Cerebellar nuclear complex (tissue), 1 donor: ENCODE measurements at regions not wholly inside any gene's neighbourhood (a gene's known extent, or its start where the extent isn't known, plus 50 kb on each side); places are given as distances from the start of the nearest gene placed in this dataset.
"Not testable (repeated sequence)": the region's sequence is repeated elsewhere in the genome, so short reads cannot be mapped to it uniquely, and the experiment has no call there.

Source experiments
- DNase-seq, 2 experiments: peaks; one replicate each; lab custom pipeline; 2025; lab: John Stamatoyannopoulos, UW

- no peak for DNase-seq
Observed at GRCh38 chr2:11877764-11878163, 131.3 kb downstream of the LPIN1 start.

DNA sequence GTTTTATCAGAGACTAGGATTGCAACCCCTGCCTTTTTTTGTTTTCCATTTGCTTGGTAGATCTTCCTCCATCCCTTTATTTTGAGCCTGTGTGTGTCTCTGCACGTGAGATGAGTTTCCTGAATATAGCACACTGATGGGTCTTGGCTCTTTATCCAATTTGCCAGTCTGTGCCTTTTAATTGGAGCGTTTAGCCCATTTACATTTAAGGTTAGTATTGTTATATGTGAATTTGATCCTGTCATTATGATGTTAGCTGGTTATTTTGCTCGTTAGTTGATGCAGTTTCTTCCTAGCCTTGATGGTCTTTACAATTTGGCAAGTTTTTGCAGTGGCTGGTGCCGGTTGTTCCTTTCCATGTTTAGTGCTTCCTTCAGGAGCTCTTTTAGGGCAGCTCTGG, 138.8 kb downstream of the LPIN1 start:
- not testable (repeated sequence) for DNase-seq

- not testable (repeated sequence) for DNase-seq
Observed at GRCh38 chr2:11886899-11887298, 140.5 kb downstream of the LPIN1 start.

- DNase-seq = no peak
Observed at GRCh38 chr2:11889101-11889850, 142.8 kb downstream of the LPIN1 start.

GRCh38 chr2:11889854-11890253, 143.4 kb downstream of the LPIN1 start:
- no peak for DNase-seq

DNA sequence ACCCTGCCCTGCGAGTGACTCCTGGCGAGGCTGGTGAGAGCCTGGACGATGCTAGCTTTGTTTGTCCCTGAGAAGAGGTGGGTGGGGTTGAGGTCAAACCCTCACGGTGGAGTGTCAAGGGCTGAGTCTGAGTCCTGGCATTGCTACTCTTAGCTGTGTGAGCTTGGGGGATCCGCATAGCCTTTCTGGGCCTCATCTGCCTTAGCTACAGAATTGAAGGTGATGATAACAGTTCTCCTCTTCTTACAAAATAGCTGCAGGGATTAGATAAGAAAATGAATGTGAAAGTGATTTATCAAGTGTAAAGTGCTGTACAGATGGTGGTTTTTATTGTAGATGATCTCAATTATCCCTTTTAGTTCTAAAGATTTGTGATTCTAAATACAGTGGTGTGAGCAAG, 144.6 kb downstream of the LPIN1 start:
- no peak for DNase-seq

DNA sequence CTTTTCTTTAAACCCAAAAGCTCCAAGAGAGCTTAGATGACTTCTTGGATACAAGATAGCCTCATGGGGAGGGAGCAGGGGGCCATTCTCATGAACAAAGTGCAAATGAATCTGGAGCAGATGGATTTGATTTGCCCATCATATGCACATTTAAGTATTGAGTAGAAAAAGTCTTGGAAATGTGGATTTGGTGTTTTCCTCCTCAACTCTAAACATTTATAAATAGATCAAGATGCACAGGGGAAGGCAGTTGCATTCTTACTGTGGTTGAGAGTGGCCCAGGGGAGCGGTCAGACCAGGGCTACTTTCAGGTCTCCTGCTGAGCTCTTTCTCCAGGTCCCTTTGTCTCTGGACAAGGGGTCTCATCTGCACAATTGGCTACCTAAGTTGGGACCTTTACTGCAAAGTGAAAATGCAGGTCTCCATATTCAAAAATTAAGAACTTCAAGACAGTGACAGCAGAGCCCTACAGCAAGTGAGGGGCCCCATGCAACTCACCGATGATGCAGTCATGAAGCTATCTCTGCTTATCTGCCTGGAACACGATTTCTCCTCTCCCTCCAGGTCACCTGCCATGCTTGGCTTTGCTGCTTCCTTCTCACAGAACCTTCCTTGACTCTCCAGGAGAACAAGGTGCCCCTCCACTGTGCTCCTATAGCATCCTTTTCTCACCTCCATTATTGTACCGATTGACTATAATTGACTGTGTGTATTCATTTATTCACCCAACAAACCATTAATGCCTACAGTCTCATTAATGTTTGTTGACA, 145.4 kb downstream of the LPIN1 start:
- DNase-seq = no peak

DNA sequence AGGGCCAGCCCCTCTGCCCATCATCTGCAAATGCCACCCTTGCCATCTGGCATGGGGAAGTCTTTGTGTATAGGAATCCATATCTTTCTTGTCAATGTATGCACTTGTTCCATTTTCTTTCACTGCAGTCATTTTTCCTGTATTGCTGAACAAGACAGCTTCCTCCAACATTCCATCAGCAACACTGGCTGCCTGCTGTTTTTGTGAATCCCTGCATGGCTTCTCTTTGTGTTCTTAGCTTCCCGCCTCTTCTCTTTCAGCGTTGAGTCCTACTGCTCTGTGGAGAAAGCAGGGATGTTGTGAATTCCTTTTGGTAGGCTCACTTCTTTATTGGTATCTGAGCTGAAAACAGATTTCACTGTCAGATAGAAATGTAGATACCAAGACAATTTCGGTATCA, 150.0 kb downstream of the LPIN1 start:
- DNase-seq = no peak

GRCh38 chr2:11898576-11898975, 152.1 kb downstream of the LPIN1 start:
- no peak for DNase-seq

DNA sequence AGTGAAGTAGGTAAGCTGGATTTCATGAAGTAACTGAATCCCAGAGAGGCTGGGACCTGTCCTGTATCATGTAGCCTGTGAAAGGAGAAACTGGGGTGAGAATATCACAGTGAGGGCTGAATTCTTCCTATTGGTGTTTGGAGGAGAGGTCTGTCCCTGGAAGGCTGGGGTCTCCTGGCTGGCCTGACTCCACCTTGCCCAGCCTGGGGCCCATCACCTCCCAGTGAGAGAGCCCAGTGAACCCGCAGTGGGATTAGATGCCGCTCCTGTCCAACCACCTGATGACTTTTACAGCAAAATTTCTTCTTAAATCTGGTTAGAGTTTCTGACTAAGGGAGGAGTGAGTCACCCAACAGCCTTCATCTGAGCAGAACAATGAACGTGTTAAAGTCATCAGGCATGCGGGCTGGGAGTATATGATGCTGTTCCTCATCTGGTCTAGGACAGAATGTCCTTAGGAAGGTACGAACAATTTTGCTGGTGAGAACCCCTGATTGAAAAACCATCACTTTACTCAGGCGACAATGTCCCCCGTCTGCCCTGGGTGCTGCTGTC, 152.9 kb downstream of the LPIN1 start:
- DNase-seq = no peak

DNA sequence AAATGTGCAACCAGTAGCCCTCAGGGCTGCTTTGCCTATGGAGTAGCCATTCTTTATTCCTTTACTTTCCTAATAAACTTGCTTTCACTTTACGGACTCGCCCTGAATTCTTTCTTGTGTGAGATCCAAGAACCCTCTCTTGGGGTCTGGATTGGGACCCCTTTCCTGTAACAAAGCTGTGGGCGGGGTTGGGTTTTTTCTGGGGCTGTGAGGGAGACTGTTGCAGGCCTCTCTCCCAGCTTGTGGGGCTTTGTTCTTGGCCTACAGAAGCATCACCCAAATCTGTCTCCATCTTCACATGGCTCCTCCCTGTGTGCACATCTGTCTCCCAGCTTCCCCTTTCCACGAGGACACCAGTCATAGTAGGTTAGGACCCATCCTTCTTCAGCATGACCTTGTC, 154.5 kb downstream of the LPIN1 start:
- not testable (repeated sequence) for DNase-seq

DNA sequence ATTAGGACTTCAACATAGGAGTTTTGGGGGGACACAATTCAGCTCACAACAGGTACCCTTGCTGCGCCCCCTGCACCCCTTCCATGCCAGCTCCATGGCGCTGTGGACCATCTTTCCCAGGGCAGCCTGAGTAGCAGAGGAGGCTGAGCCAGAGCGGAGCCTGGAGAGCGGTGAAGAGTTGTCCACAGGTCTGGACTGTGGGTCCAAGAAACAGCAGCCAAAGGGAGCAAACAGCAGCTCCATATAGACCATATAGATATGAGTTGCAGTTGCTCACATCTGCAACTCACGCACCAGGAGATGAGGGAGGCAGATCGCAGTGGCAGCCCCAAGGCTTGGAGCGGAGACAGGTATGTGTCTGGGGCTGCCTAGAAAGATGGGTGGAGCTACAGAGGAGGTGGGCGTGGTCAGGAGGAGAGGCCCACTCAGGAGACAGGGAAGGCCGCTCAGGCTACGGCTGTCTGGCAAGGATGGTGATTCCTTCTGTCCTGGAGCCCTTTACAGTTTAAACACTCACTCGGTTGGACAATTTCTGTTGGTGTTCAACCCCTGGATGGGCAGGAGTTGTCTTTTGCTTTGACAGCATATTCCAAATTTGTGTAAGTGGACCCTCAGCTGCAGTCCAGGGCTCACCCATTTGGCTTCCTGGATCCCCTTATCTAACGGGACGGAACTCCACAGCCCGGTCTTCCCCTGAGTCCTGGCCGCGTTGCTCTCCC, 155.1 kb downstream of the LPIN1 start:
- no peak for DNase-seq

- DNase-seq = no peak
Observed at GRCh38 chr2:11903085-11903606, 156.7 kb downstream of the LPIN1 start.

DNA sequence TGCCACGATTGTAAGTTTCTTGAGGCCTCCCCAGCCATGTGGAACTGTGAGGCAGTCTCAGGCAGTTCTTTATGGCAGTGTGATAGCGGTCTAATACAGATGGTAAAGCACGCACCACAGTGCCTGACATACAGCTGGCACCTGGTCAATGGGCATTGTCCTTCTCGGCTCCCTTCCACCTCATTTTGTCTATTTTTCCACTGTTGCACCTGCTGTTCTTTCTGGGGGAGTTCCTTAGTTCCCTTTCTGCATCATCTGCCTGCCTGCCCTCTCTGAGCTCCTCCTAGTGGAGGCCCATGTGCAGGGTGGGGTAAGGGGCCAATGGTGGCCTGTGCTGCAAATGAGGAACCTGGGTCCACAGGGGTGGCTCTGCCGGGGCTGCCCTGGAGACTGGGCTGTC, 157.6 kb downstream of the LPIN1 start:
- no peak for DNase-seq

- DNase-seq = no peak
Observed at GRCh38 chr2:11904941-11905340, 158.5 kb downstream of the LPIN1 start.

DNA sequence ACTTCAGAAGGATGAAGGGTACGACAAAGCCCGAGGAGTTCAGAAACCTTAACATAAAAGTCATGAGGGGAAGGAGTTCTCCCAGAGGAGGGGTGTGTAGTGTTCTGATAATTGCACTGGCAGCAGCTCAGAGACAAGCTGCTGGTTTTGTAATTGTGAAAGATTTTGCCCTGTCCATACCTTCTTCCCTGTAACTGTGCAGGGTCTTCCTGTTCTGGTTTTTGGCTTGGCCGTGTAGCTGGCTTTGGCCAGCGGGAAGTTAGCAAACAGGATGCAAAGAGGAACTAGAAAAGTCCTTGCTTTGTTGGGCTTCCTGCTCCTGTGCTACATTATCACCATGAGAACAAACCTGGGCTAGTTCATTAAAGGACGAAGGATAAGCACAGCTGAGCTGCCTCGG, 160.8 kb downstream of the LPIN1 start:
- DNase-seq = no peak

DNA sequence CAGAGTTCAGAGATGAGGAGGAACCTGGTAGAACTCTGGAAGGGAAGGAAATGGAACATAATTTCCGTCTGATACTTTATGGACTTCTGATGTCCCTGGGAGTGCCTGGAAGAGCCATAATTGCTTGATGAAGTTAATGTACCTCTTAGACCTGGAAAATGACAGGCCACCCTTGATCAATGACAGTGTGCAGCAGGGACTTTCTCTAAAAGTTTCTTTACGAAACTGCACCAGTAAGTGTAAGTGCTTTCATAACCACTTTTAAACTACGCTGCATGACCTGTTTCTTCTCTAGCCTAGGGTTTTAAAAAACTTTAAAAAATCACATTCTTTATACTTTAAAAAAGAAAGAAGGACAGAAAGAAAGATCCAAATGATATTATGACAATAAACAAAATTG, 164.5 kb downstream of the LPIN1 start:
- DNase-seq = no peak

GRCh38 chr2:11912980-11913379, 166.5 kb downstream of the LPIN1 start:
- DNase-seq = no peak

DNA sequence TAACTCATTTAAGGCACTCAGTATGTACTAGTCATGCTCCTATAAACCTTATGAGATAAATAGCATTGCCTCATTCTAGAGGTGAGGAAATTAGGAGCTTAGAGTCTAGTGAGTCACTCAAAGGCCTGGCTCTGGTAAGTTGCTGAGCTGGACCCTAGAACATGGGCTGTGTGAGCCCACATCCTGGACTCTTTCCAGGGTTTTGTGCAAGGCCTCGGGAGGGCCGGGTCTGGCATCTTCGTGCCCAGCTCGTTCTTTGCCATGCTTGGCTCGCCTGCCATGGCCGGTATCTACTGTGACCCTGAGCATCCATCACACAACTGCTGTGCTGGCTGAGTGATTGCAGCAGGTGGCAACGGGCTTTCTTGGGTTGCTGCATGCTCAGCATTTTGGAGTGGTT, 168.0 kb downstream of the LPIN1 start:
- no peak for DNase-seq

- DNase-seq = no peak
Observed at GRCh38 chr2:11915650-11916049, 169.2 kb downstream of the LPIN1 start.

DNA sequence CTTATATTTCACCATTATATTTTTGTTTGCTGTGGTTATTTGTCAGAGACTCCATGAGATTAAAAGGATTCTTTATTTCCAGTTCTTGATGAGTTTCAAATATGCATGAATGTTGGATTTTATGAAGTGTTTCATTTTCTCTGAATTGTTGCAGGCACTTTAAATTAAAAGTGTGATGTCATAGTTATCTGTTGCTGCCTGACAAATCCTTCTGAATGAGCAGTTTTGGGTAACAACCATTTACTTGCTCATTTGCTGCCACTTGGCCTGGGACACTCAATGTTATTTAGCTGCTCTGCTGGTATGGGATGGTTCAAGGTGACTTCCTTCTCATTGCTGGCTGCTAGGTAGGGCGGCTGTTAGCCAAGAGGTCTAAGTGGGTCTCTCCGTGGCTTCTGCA, 173.5 kb downstream of the LPIN1 start:
- no peak for DNase-seq

GRCh38 chr2:11920993-11921583, 174.7 kb downstream of the LPIN1 start:
- no peak for DNase-seq
